ENCODE measurements at regions not wholly inside any gene's neighbourhood (a gene's known extent, or its start where the extent isn't known, plus 50 kb on each side); places are given as distances from the start of the nearest gene placed in this dataset.

GRCh38 chr16:25311039-25311438, 53.4 kb upstream of the ZKSCAN2 start:
- DNase-seq (ENCODE audit: low spot score), result no peak
